IMR-90 (cell line): ENCODE measurements at regions not wholly inside any gene's neighbourhood (a gene's known extent, or its start where the extent isn't known, plus 50 kb on each side); places are given as distances from the start of the nearest gene placed in this dataset.

Source experiments
- ATAC-seq: fragments of 200-7000 bp; cut with Tn5 transposase; 2 replicates; pipeline ENCODE4 v1.9.1; 2020; ENCODE audit warnings: low read depth, mild to moderate bottlenecking, moderate library complexity
- BruUV-seq: library from RNA; stranded (reverse); fragments of 400-500 nt; replicated peaks from 2 replicates; lab custom pipeline; 2021; lab: Mats Ljungman, UMichigan
- CTCF ChIA-PET: fragments of 300-600 bp; formaldehyde crosslinking; extraction: SDS; loops from one replicate; lab custom pipeline; 2021; ENCODE audit warnings: antibody characterized with exemption; lab: Yijun Ruan, JAX
- POLR2A ChIA-PET: fragments of 300-600 bp; sonication (Branson Sonifier 250); formaldehyde crosslinking; loops from one replicate; lab custom pipeline; 2022; ENCODE audit warnings: antibody characterized with exemption; ENCODE audit not compliant: unreplicated experiment; lab: Charles Lee
- DNase-seq: peaks from one replicate; pipeline ENCODE4 v3.0.0; 2013
- H2AFZ ChIP-seq: replicated peaks from 2 replicates; pipeline ENCODE3; 2013; ENCODE audit warnings: low read length, mild to moderate bottlenecking; ENCODE audit not compliant: poor library complexity
- H2AK5ac ChIP-seq: 2 replicates; pipeline ENCODE4 v1.6.1; 2013; ENCODE audit warnings: low read depth, low read length, inconsistent platforms
- H2AK9ac ChIP-seq: replicated peaks from 2 replicates; pipeline ENCODE3; 2013; ENCODE audit warnings: mild to moderate bottlenecking, low read depth, low read length, moderate library complexity; ENCODE audit not compliant: poor library complexity
- H2BK120ac ChIP-seq: 2 replicates; pipeline ENCODE4 v1.6.1; 2013; ENCODE audit warnings: low read depth, low read length, inconsistent platforms
- H2BK15ac ChIP-seq: 3 replicates; pipeline ENCODE4 v1.6.1; 2013; ENCODE audit warnings: low read depth, low read length, inconsistent platforms
- H2BK20ac ChIP-seq: 2 replicates; pipeline ENCODE4 v1.6.1; 2013; ENCODE audit warnings: low read depth, mild to moderate bottlenecking, inconsistent platforms, low read length, moderate library complexity
- H2BK5ac ChIP-seq: 2 replicates; pipeline ENCODE4 v1.6.1; 2013; ENCODE audit warnings: mild to moderate bottlenecking, low read depth, low read length, inconsistent platforms; ENCODE audit not compliant: poor library complexity, severe bottlenecking
- H3K14ac ChIP-seq: replicated peaks from 2 replicates; pipeline ENCODE4 v1.6.1; 2013; ENCODE audit warnings: low read depth, low read length, inconsistent platforms
- H3K18ac ChIP-seq: 2 replicates; pipeline ENCODE4 v1.6.1; 2013; ENCODE audit warnings: low read depth, low read length, control low read depth
- H3K23ac ChIP-seq: 2 replicates; pipeline ENCODE4 v1.6.1; 2013; ENCODE audit warnings: low read depth, low read length, inconsistent platforms
- H3K27ac ChIP-seq: 2 replicates; pipeline ENCODE4 v1.5.1; 2013; ENCODE audit warnings: mild to moderate bottlenecking, control low read depth, low read length; ENCODE audit not compliant: insufficient read depth
- H3K27me3 ChIP-seq: 2 replicates; pipeline ENCODE4 v1.6.1; 2013; ENCODE audit warnings: low read length; ENCODE audit not compliant: control insufficient read depth, insufficient read depth
- H3K36me3 ChIP-seq: 2 replicates; pipeline ENCODE4 v1.6.1; 2013; ENCODE audit warnings: low read length, mixed read lengths; ENCODE audit not compliant: control insufficient read depth, insufficient read depth
- H3K4ac ChIP-seq: 2 replicates; pipeline ENCODE4 v1.6.1; 2013; ENCODE audit warnings: low read depth, low read length, inconsistent platforms
- H3K4me1 ChIP-seq: 2 replicates; pipeline ENCODE4 v1.6.1; 2013; ENCODE audit warnings: low read length, mixed read lengths; ENCODE audit not compliant: control insufficient read depth, insufficient read depth
- H3K4me2 ChIP-seq: 2 replicates; pipeline ENCODE4 v1.6.1; 2013; ENCODE audit warnings: low read depth, mild to moderate bottlenecking, control low read depth, low read length, moderate library complexity
- H3K4me3 ChIP-seq: 2 replicates; pipeline ENCODE4 v1.5.1; 2013; ENCODE audit warnings: low read depth, mild to moderate bottlenecking, control low read depth, low read length, moderate library complexity; ENCODE audit not compliant: insufficient read depth
- H3K56ac ChIP-seq: 2 replicates; pipeline ENCODE4 v1.6.1; 2013; ENCODE audit warnings: low read length, inconsistent platforms; ENCODE audit not compliant: insufficient read depth; ENCODE audit errors: extremely low read depth
- H3K79me1 ChIP-seq, 2 experiments: 2 replicates each; pipeline ENCODE4 v1.6.1; 2013; ENCODE audit warnings: low read length in 2 of 2, inconsistent platforms in 1 of 2, low read depth in 1 of 2
- H3K9ac ChIP-seq: 2 replicates; pipeline ENCODE4 v1.6.1; 2013; ENCODE audit warnings: low read depth, low read length, control low read depth
- H3K9me1 ChIP-seq: 2 replicates; pipeline ENCODE4 v1.6.1; 2013; ENCODE audit warnings: low read length, inconsistent platforms; ENCODE audit not compliant: insufficient read depth
- H3K9me3 ChIP-seq: 2 replicates; pipeline ENCODE4 v1.6.1; 2013; ENCODE audit warnings: low read length; ENCODE audit not compliant: control insufficient read depth, insufficient read depth
- H4K20me1 ChIP-seq: 2 replicates; pipeline ENCODE4 v1.6.1; 2013; ENCODE audit warnings: low read length, inconsistent platforms; ENCODE audit not compliant: insufficient read depth
- H4K5ac ChIP-seq: 2 replicates; pipeline ENCODE4 v1.6.1; 2013; ENCODE audit warnings: mild to moderate bottlenecking, low read depth, low read length, control low read depth
- H4K8ac ChIP-seq, 2 experiments: 2 replicates each; pipeline ENCODE4 v1.6.1; 2013; ENCODE audit warnings: low read depth in 2 of 2, low read length in 2 of 2, control low read depth in 1 of 2, inconsistent platforms in 1 of 2
- H4K91ac ChIP-seq: 2 replicates; pipeline ENCODE4 v1.6.1; 2013; ENCODE audit warnings: low read depth, low read length, inconsistent platforms; ENCODE audit not compliant: insufficient read depth
- BHLHE40 ChIP-seq: fragments of 150-350 bp; IDR thresholded peaks from 2 replicates; pipeline ENCODE4 v1.6.1; 2016; ENCODE audit warnings: mild to moderate bottlenecking, low read depth, low read length
- CEBPB ChIP-seq: IDR thresholded peaks from 2 replicates; pipeline ENCODE4 v1.6.1; 2012; ENCODE audit warnings: low read depth, low read length, improper control_type of control experiment
- CHD1 ChIP-seq: IDR thresholded peaks from 2 replicates; pipeline ENCODE4 v1.6.1; 2012; ENCODE audit warnings: low read depth, low read length, improper control_type of control experiment
- CTCF ChIP-seq: conservative IDR thresholded peaks from 2 replicates; pipeline ENCODE4 v1.5.1; 2012; ENCODE audit warnings: mild to moderate bottlenecking, low read depth, low read length, improper control_type of control experiment
- ELK1 ChIP-seq: fragments of 150-350 bp; IDR thresholded peaks from 2 replicates; pipeline ENCODE4 v1.6.1; 2016; ENCODE audit warnings: low read depth, mild to moderate bottlenecking, low read length, moderate library complexity, borderline replicate concordance
- FOS ChIP-seq: fragments of 150-350 bp; IDR thresholded peaks from 2 replicates; pipeline ENCODE4 v1.6.1; 2016; ENCODE audit warnings: low read depth, low read length
- MAFK ChIP-seq: IDR thresholded peaks from 2 replicates; pipeline ENCODE4 v1.6.1; 2012; ENCODE audit warnings: low read depth, low read length, improper control_type of control experiment
- MAZ ChIP-seq: IDR thresholded peaks from 2 replicates; pipeline ENCODE4 v1.6.1; 2012; ENCODE audit warnings: low read depth, mild to moderate bottlenecking, low read length, improper control_type of control experiment, moderate library complexity, borderline replicate concordance
- MXI1 ChIP-seq: IDR thresholded peaks from 2 replicates; pipeline ENCODE4 v1.6.1; 2012; ENCODE audit warnings: low read depth, mild to moderate bottlenecking, low read length, moderate library complexity, borderline replicate concordance
- NFE2L2 ChIP-seq: fragments of 150-350 bp; IDR thresholded peaks from 2 replicates; pipeline ENCODE4 v1.6.1; 2016; ENCODE audit warnings: low read depth, mild to moderate bottlenecking, low read length
- POLR2A ChIP-seq: IDR thresholded peaks from 2 replicates; pipeline ENCODE4 v1.6.1; 2012; ENCODE audit warnings: mild to moderate bottlenecking, low read depth, low read length
- RAD21 ChIP-seq: IDR thresholded peaks from 2 replicates; pipeline ENCODE4 v1.6.1; 2012; ENCODE audit warnings: low read length, improper control_type of control experiment
- RFX5 ChIP-seq: IDR thresholded peaks from 2 replicates; pipeline ENCODE4 v1.8.0; 2012; ENCODE audit warnings: low read depth, mild to moderate bottlenecking, low read length, moderate library complexity
- SMC3 ChIP-seq: fragments of 150-350 bp; IDR thresholded peaks from 2 replicates; pipeline ENCODE4 v1.6.1; 2016; ENCODE audit warnings: low read depth, mild to moderate bottlenecking, antibody characterized with exemption, low read length, moderate library complexity
- USF2 ChIP-seq: fragments of 150-350 bp; IDR thresholded peaks from 2 replicates; pipeline ENCODE4 v1.6.1; 2017; ENCODE audit warnings: mild to moderate bottlenecking, antibody characterized with exemption, low read length, low read depth
- WGBS, 2 experiments: methylation state at CpG; one replicate each; pipeline versions ENCODE4 v1.1.5 to v1.1.7; 2013; ENCODE audit warnings: missing lambda C conversion rate in 2 of 2; ENCODE audit not compliant: insufficient read length in 1 of 2; ENCODE audit errors: extremely low coverage in 2 of 2; 5-methylcytosine and 5-hydroxymethylcytosine counted together
- dilution Hi-C: fragments of 300-500 bp; cut with HindIII; formaldehyde crosslinking; loops from one replicate; pipeline ENCODE4 v1.14.3; 2018; ENCODE audit warnings: low sequenced_read_pairs; ENCODE audit not compliant: unreplicated experiment
- in situ Hi-C: fragments of 300-500 bp; cut with MboI; formaldehyde crosslinking; loops from 3 replicates; pipeline ENCODE4 v1.14.3; 2019; ENCODE audit warnings: low sequenced_read_pairs, inconsistent platforms, mixed read lengths
- intact Hi-C: fragments of 100-400 bp; cut with micrococcal nuclease; formaldehyde crosslinking; loops from 2 replicates; pipeline ENCODE4 v1.10.0; 2022

GRCh38 chr15:95017666-95018328, 786.4 kb downstream of the MCTP2 start:
- ATAC-seq (no peak), DNase-seq (no peak)
- no peak overlapping the region for H3K4ac ChIP-seq
- H3K27ac ChIP-seq: no peak overlapping the region
- in situ Hi-C loops: loop anchor here (25.0 kb wide), 1 partner anchor 605 kb away; no protein-coding TSS in a partner anchor
- no peak overlapping the region for H3K4me2 ChIP-seq
- H3K18ac ChIP-seq: no peak overlapping the region
- no peak overlapping the region for H4K5ac ChIP-seq
- H3K4me1 ChIP-seq: peaks cover 6% of the 10 kb centered on the region
- H3K23ac ChIP-seq: no peak overlapping the region
- H3K27me3 ChIP-seq: no peaks in the 10 kb centered on the region
- no peak overlapping the region for H4K91ac ChIP-seq
- H3K9me1 ChIP-seq: peaks cover 9% of the 10 kb centered on the region
- TF ChIP-seq MAZ (no peak), MXI1 (no peak), CTCF (no peak), BHLHE40 (no peak), SMC3 (no peak), RAD21 (no peak), POLR2A (no peak), CHD1 (no peak), CEBPB (no peak), NFE2L2 (no peak), FOS (no peak), ELK1 (no peak), USF2 (no peak), RFX5 (no peak), MAFK (no peak)
- H2AFZ ChIP-seq: no peak overlapping the region
- no peak overlapping the region for H3K14ac ChIP-seq
- BruUV-seq: no TSS peak
- no peak overlapping the region for H2BK120ac ChIP-seq
- no peaks in the 10 kb centered on the region for H3K79me1 ChIP-seq
- H2BK15ac ChIP-seq: no peak overlapping the region
- ChIA-PET CTCF (no interaction called here), POLR2A (no interaction called here)
- H4K20me1 ChIP-seq: no peaks in the 10 kb centered on the region; the same call in 1 of the 2 replicates
- no peak overlapping the region for H3K56ac ChIP-seq
- no peak overlapping the region for H3K9ac ChIP-seq
- no peak overlapping the region for H4K8ac ChIP-seq
- no peak overlapping the region for H2AK9ac ChIP-seq
- dilution Hi-C loops: no loop called here
- intact Hi-C loops: no loop called here
- H3K9me3 ChIP-seq: no peaks in the 10 kb centered on the region
- no peak overlapping the region for H2AK5ac ChIP-seq
- no peak overlapping the region for H2BK20ac ChIP-seq
- no peak overlapping the region for H2BK5ac ChIP-seq
- 60% methylated on average over 1 of the region's 4 CpGs; no CpG with 5 or more reads in 1 of the 2 experiments for WGBS, 2 experiments
- H3K4me3 ChIP-seq: no peak overlapping the region
- H3K36me3 ChIP-seq: no peaks in the 10 kb centered on the region
